ENCODE measurements at regions not wholly inside any gene's neighbourhood (a gene's known extent, or its start where the extent isn't known, plus 50 kb on each side); places are given as distances from the start of the nearest gene placed in this dataset.
"Not testable (repeated sequence)": the region's sequence is repeated elsewhere in the genome, so short reads cannot be mapped to it uniquely, and the experiment has no call there.

- Histone ChIP-seq H3K27ac (ENCODE audit: low read depth in 2 of 2, low read length in 2 of 2) (no peak overlapping the region), H3K36me3 (ENCODE audit: control insufficient read depth in 2 of 3, insufficient read depth in 3 of 3, low read length in 3 of 3) (no peaks in the 10 kb centered on the region), H3K4me1 (ENCODE audit: control insufficient read depth in 2 of 3, insufficient read depth in 2 of 3, low read depth in 1 of 3, low read length in 3 of 3) (peaks cover 0 to 2% (median 0%) of the 10 kb centered on the region in 3 donors), H3K9me3 (ENCODE audit: control insufficient read depth in 2 of 3, insufficient read depth in 1 of 3, low read length in 3 of 3) (no peaks in the 10 kb centered on the region), H3K4me3 (ENCODE audit: low read length in 3 of 3) (no peak overlapping the region), H3K9ac (ENCODE audit: low read length in 3 of 3) (no peak overlapping the region), H3K27me3 (ENCODE audit: control insufficient read depth, insufficient read depth, low read length) (no peaks in the 10 kb centered on the region)
- DNase-seq (no peak), FAIRE-seq (no peak)
- intact Hi-C loops (cut with DNase I): no loop called here
- no peak for TF ChIP-seq CTCF (IDR thresholded peaks at IDR 0.05; ENCODE audit: borderline replicate concordance, extremely low read depth, insufficient read depth)
These were observed 253.6 kb downstream of the ANKRD60 start for GRCh38 chr20:57974863-57975262.

- Histone ChIP-seq H3K4me3 (ENCODE audit: low read length in 3 of 3) (no peak overlapping the region), H3K36me3 (ENCODE audit: control insufficient read depth in 2 of 3, insufficient read depth in 3 of 3, low read length in 3 of 3) (no peaks in the 10 kb centered on the region), H3K4me1 (ENCODE audit: control insufficient read depth in 2 of 3, insufficient read depth in 2 of 3, low read depth in 1 of 3, low read length in 3 of 3) (peaks cover 0 to 2% (median 0%) of the 10 kb centered on the region in 3 donors), H3K27me3 (ENCODE audit: control insufficient read depth, insufficient read depth, low read length) (no peaks in the 10 kb centered on the region), H3K27ac (ENCODE audit: low read depth in 2 of 2, low read length in 2 of 2) (no peak overlapping the region), H3K9ac (ENCODE audit: low read length in 3 of 3) (no peak overlapping the region), H3K9me3 (ENCODE audit: control insufficient read depth in 2 of 3, insufficient read depth in 1 of 3, low read length in 3 of 3) (no peaks in the 10 kb centered on the region)
- DNase-seq (no peak), FAIRE-seq (no peak)
- no peak for TF ChIP-seq CTCF (IDR thresholded peaks at IDR 0.05; ENCODE audit: borderline replicate concordance, extremely low read depth, insufficient read depth)
- intact Hi-C loops (cut with DNase I): no loop called here
These were observed 254.6 kb downstream of the ANKRD60 start for GRCh38 chr20:57973886-57974285.

GRCh38 chr20:57971583-57971982 lies 256.9 kb downstream of the ANKRD60 start:
- H3K4me1 ChIP-seq (ENCODE audit: control insufficient read depth in 2 of 3, insufficient read depth in 2 of 3, low read depth in 1 of 3, low read length in 3 of 3); FAIRE-seq; H3K4me3 ChIP-seq (ENCODE audit: low read length in 3 of 3); DNase-seq; H3K27ac ChIP-seq (ENCODE audit: low read depth in 2 of 2, low read length in 2 of 2); H3K9me3 ChIP-seq (ENCODE audit: control insufficient read depth in 2 of 3, insufficient read depth in 1 of 3, low read length in 3 of 3); intact Hi-C loops (cut with DNase I); H3K27me3 ChIP-seq (ENCODE audit: control insufficient read depth, insufficient read depth, low read length); H3K36me3 ChIP-seq (ENCODE audit: control insufficient read depth in 2 of 3, insufficient read depth in 3 of 3, low read length in 3 of 3); H3K9ac ChIP-seq (ENCODE audit: low read length in 3 of 3): not testable (repeated sequence)

- Histone ChIP-seq H3K27ac (ENCODE audit: low read depth in 2 of 2, low read length in 2 of 2) (no peak overlapping the region), H3K9ac (ENCODE audit: low read length in 3 of 3) (no peak overlapping the region), H3K9me3 (ENCODE audit: control insufficient read depth in 2 of 3, insufficient read depth in 1 of 3, low read length in 3 of 3) (no peaks in the 10 kb centered on the region), H3K36me3 (ENCODE audit: control insufficient read depth in 2 of 3, insufficient read depth in 3 of 3, low read length in 3 of 3) (no peaks in the 10 kb centered on the region), H3K27me3 (ENCODE audit: control insufficient read depth, insufficient read depth, low read length) (no peaks in the 10 kb centered on the region), H3K4me1 (ENCODE audit: control insufficient read depth in 2 of 3, insufficient read depth in 2 of 3, low read depth in 1 of 3, low read length in 3 of 3) (no peaks in the 10 kb centered on the region), H3K4me3 (ENCODE audit: low read length in 3 of 3) (no peak overlapping the region)
- DNase-seq (no peak), FAIRE-seq (no peak)
- no peak for TF ChIP-seq CTCF (IDR thresholded peaks at IDR 0.05; ENCODE audit: borderline replicate concordance, extremely low read depth, insufficient read depth)
- intact Hi-C loops (cut with DNase I): no loop called here
These were observed 257.6 kb downstream of the ANKRD60 start for GRCh38 chr20:57970856-57971255.

Data from kidney (tissue), 13 donors.